ENCODE measurements at regions not wholly inside any gene's neighbourhood (a gene's known extent, or its start where the extent isn't known, plus 50 kb on each side); places are given as distances from the start of the nearest gene placed in this dataset.

DNA sequence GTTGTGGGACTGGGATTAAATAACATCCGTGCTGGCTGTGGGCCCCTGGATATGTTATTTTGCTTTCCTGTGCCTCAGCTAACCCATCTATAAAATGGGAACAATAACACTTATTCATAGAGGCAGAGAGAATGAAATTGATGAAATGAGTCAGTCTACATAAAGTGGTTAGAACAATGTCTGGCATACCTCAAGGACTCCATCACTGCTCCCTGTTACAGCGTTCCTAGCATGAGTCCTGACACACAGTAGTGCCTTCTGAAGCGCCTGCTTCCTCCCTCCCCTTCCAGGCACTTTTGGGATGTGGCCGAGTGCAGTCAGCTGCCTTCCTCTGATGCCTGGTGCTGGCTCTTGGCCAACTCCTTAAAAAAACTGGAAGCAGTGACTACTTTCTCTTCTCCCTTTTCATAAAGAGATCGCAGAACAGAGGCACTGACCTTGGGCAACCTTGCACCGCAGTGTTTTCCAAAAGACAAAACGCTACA is 108.4 kb upstream of the ZMIZ1 start:
- no peak for TF ChIP-seq CTCF (conservative IDR thresholded peaks at IDR 0.05; ENCODE audit: low read depth, low read length)
- no peak for TF ChIP-seq EZH2 (IDR thresholded peaks at IDR 0.05; ENCODE audit: borderline replicate concordance, low read depth, low read length, poor library complexity, severe bottlenecking)
